DOHH2 (cell line): ENCODE measurements at regions not wholly inside any gene's neighbourhood (a gene's known extent, or its start where the extent isn't known, plus 50 kb on each side); places are given as distances from the start of the nearest gene placed in this dataset.

Source experiments
- H3F3A ChIP-seq: fragments of 200-600 bp; sonication (generic), shearing (Covaris generic); 2 replicates; pipeline ENCODE4 v1.6.0; 2016; ENCODE audit warnings: antibody characterized with exemption, mild to moderate bottlenecking; ENCODE audit not compliant: control insufficient read depth, insufficient read depth
- H3K27ac ChIP-seq: fragments of 200-600 bp; sonication (generic); 2 replicates; pipeline ENCODE4 v1.5.1; 2014; ENCODE audit warnings: low read depth, mild to moderate bottlenecking, low read length, moderate library complexity
- H3K27me3 ChIP-seq: fragments of 200-600 bp; sonication (generic); 2 replicates; pipeline ENCODE4 v1.6.1; 2014; ENCODE audit warnings: mild to moderate bottlenecking, low read length, mixed read lengths; ENCODE audit not compliant: control insufficient read depth
- H3K36me3 ChIP-seq: fragments of 200-600 bp; sonication (generic); 2 replicates; pipeline ENCODE4 v1.6.1; 2014; ENCODE audit warnings: mild to moderate bottlenecking, low read length, moderate library complexity, mixed read lengths; ENCODE audit not compliant: control insufficient read depth
- H3K4me1 ChIP-seq: fragments of 200-600 bp; sonication (generic); 2 replicates; pipeline ENCODE4 v1.6.1; 2014; ENCODE audit warnings: mild to moderate bottlenecking, low read length, mixed read lengths; ENCODE audit not compliant: control insufficient read depth
- H3K4me2 ChIP-seq: fragments of 200-600 bp; sonication (generic); 2 replicates; pipeline ENCODE4 v1.6.0; 2014; ENCODE audit warnings: mild to moderate bottlenecking, low read length, moderate library complexity
- H3K4me3 ChIP-seq: fragments of 200-600 bp; sonication (generic); 2 replicates; pipeline ENCODE4 v1.5.1; 2014; ENCODE audit warnings: mild to moderate bottlenecking, low read length, mixed read lengths
- H3K79me2 ChIP-seq: fragments of 200-600 bp; sonication (generic); 2 replicates; pipeline ENCODE4 v1.6.1; 2014; ENCODE audit warnings: mild to moderate bottlenecking, low read length, mixed read lengths; ENCODE audit not compliant: control insufficient read depth
- H3K9me2 ChIP-seq: fragments of 200-600 bp; sonication (generic); replicated peaks from 2 replicates; pipeline ENCODE4 v1.6.1; 2014; ENCODE audit warnings: mild to moderate bottlenecking, low read length, mixed read lengths; ENCODE audit not compliant: control insufficient read depth
- H3K9me3 ChIP-seq: fragments of 200-600 bp; sonication (generic); 2 replicates; pipeline ENCODE4 v1.6.1; 2014; ENCODE audit warnings: antibody characterized with exemption, low read length, mixed read lengths; ENCODE audit not compliant: control insufficient read depth, insufficient read depth
- H4K20me1 ChIP-seq: fragments of 200-600 bp; sonication (generic); 2 replicates; pipeline ENCODE4 v1.6.0; 2014; ENCODE audit warnings: low read depth, mild to moderate bottlenecking, antibody characterized with exemption, low read length, moderate library complexity; ENCODE audit not compliant: control insufficient read depth, insufficient read depth
- CTCF ChIP-seq: fragments of 200-600 bp; sonication (generic); IDR thresholded peaks from one replicate; pipeline ENCODE4 v1.5.1; 2014; ENCODE audit warnings: antibody characterized with exemption, mild to moderate bottlenecking, low read depth, low read length; ENCODE audit not compliant: poor library complexity, severe bottlenecking
- EZH2phosphoT487 ChIP-seq: fragments of 200-600 bp; sonication (generic); IDR thresholded peaks from 2 replicates; pipeline ENCODE4 v1.6.1; 2017; ENCODE audit warnings: borderline replicate concordance, mild to moderate bottlenecking, antibody characterized with exemption, low read length, moderate library complexity, mixed read lengths

GRCh38 chr16:79469999-79470398 is 130.5 kb downstream of the MAF start:
- Histone ChIP-seq H3K4me3 (no peak overlapping the region), H4K20me1 (no peaks in the 10 kb centered on the region), H3K4me1 (no peaks in the 10 kb centered on the region), H3F3A (no peaks in the 10 kb centered on the region), H3K27me3 (no peaks in the 10 kb centered on the region), H3K9me2 (no peaks in the 10 kb centered on the region), H3K36me3 (no peaks in the 10 kb centered on the region), H3K27ac (no peak overlapping the region), H3K4me2 (no peak overlapping the region), H3K9me3 (no peaks in the 10 kb centered on the region), H3K79me2 (no peaks in the 10 kb centered on the region)
- no peak for TF ChIP-seq EZH2phosphoT487
- no peak for TF ChIP-seq CTCF

GRCh38 chr16:79468631-79469030 is 131.9 kb downstream of the MAF start:
- no peaks in the 10 kb centered on the region for H3K4me1 ChIP-seq
- H4K20me1 ChIP-seq = no peaks in the 10 kb centered on the region
- no peaks in the 10 kb centered on the region for H3F3A ChIP-seq

GRCh38 chr16:79468121-79468552 is 132.4 kb downstream of the MAF start:
- Histone ChIP-seq H3K27ac (no peak overlapping the region), H4K20me1 (no peaks in the 10 kb centered on the region), H3K79me2 (no peaks in the 10 kb centered on the region), H3K36me3 (no peaks in the 10 kb centered on the region), H3K9me2 (no peaks in the 10 kb centered on the region), H3K9me3 (no peaks in the 10 kb centered on the region), H3K4me2 (no peak overlapping the region), H3K4me1 (no peaks in the 10 kb centered on the region), H3K4me3 (no peak overlapping the region), H3F3A (no peaks in the 10 kb centered on the region), H3K27me3 (0 out of 2 replicates have a peak, but pooled peaks cover 2% of the 10 kb centered on the region)
- no peak for TF ChIP-seq CTCF
- TF ChIP-seq EZH2phosphoT487 = no peak

More at GRCh38 chr16:79468631-79469030, 131.9 kb downstream of the MAF start:
- no peaks in the 10 kb centered on the region for H3K9me2 ChIP-seq
- no peak overlapping the region for H3K27ac ChIP-seq
- H3K27me3 ChIP-seq = 0 out of 2 replicates have a peak, but pooled peaks cover 2% of the 10 kb centered on the region
- H3K79me2 ChIP-seq = no peaks in the 10 kb centered on the region
- TF ChIP-seq CTCF (no peak), EZH2phosphoT487 (no peak)
- H3K4me3 ChIP-seq = no peak overlapping the region
- no peaks in the 10 kb centered on the region for H3K36me3 ChIP-seq
- H3K4me2 ChIP-seq = no peak overlapping the region
- no peaks in the 10 kb centered on the region for H3K9me3 ChIP-seq
